ENCODE measurements at regions not wholly inside any gene's neighbourhood (a gene's known extent, or its start where the extent isn't known, plus 50 kb on each side); places are given as distances from the start of the nearest gene placed in this dataset.
"Not testable (repeated sequence)": the region's sequence is repeated elsewhere in the genome, so short reads cannot be mapped to it uniquely, and the experiment has no call there.

DNA sequence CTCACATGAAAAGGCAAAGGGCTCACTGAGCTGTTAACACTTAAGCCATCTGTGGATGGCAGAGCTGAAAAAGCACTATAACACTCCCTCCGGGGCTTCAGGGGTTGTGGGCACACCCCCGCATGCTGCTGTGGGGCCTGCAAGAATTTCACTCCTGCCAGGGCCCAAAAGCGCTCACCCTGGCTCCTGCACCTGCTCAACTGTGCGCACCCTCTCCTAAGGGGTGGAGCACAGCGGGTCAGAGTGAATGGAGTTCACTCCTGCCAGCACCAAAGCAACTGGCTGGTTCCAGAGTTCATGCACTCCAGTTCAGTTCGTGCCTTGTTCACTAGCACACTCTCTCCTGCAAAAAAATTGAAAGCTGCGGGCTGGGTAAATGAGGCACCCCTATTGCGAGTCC lies 814.2 kb upstream of the SLC39A10 start:
- Histone ChIP-seq H3K36me3 (ENCODE audit: control insufficient read depth, insufficient read depth, low read length) (no peaks in the 10 kb centered on the region), H3K4me1 (ENCODE audit: control insufficient read depth, insufficient read depth, low read length) (no peaks in the 10 kb centered on the region), H3K9me3 (ENCODE audit: control insufficient read depth, insufficient read depth, low read length) (no peaks in the 10 kb centered on the region), H3K4me3 (ENCODE audit: low read length) (no peak overlapping the region), H3K27me3 (ENCODE audit: control insufficient read depth, insufficient read depth, low read length) (no peaks in the 10 kb centered on the region), H3K27ac (ENCODE audit: low read length) (no peak overlapping the region)
- WGBS (ENCODE audit: insufficient coverage, insufficient read length) = no CpG with 5 or more reads among the region's 8 CpGs
- DNase-seq (ENCODE audit: low read depth, low spot score) = no peak

DNA sequence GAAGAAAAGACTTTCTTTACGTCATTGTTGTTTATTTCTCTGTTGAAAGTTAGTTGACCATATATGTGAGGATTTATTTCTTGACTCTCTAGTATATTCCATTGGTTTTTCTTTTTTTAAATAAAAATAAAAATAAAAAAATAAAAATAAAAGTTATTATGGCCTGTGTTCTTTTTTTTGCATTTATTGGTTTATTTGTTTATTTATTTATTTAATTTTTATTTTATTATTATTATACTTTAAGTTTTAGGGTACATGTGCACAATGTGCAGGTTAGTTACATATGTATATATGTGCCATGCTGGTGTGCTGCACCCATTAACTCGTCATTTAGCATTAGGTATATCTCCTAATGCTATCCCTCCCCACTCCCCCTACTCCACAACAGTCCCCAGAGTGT lies 822.7 kb upstream of the SLC39A10 start:
- H3K9me3 ChIP-seq (ENCODE audit: control insufficient read depth, insufficient read depth, low read length); H3K27me3 ChIP-seq (ENCODE audit: control insufficient read depth, insufficient read depth, low read length); H3K27ac ChIP-seq (ENCODE audit: low read length); H3K4me1 ChIP-seq (ENCODE audit: control insufficient read depth, insufficient read depth, low read length); H3K4me3 ChIP-seq (ENCODE audit: low read length); H3K36me3 ChIP-seq (ENCODE audit: control insufficient read depth, insufficient read depth, low read length); DNase-seq (ENCODE audit: low read depth, low spot score): not testable (repeated sequence)
- no CpG with 5 or more reads among the region's 2 CpGs for WGBS (ENCODE audit: insufficient coverage, insufficient read length)

DNA sequence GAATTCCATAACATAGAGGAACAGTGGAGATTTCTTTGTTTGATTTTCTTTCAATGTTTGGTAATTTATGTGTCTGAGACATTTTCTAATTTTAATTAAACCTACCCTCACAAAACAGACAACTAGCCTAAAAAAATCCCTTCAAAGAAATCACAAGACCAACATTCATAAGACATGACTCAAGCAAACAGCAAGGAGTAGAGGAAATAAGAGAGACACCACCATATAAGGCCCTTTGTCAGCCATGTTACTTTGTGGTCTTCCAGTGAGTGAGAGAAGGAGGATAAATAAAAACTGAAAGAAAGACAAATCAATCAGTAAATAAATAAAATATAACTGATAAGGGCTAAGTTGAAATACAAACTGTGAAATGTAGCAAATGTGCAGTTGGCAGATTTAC lies 830.8 kb upstream of the SLC39A10 start:
- no peak overlapping the region for H3K4me3 ChIP-seq (ENCODE audit: low read length)
- no peaks in the 10 kb centered on the region for H3K36me3 ChIP-seq (ENCODE audit: control insufficient read depth, insufficient read depth, low read length)
- H3K4me1 ChIP-seq (ENCODE audit: control insufficient read depth, insufficient read depth, low read length) = no peaks in the 10 kb centered on the region
- no peak overlapping the region for H3K27ac ChIP-seq (ENCODE audit: low read length)
- H3K27me3 ChIP-seq (ENCODE audit: control insufficient read depth, insufficient read depth, low read length) = no peaks in the 10 kb centered on the region
- DNase-seq (ENCODE audit: low read depth, low spot score) = no peak
- H3K9me3 ChIP-seq (ENCODE audit: control insufficient read depth, insufficient read depth, low read length) = no peaks in the 10 kb centered on the region

DNA sequence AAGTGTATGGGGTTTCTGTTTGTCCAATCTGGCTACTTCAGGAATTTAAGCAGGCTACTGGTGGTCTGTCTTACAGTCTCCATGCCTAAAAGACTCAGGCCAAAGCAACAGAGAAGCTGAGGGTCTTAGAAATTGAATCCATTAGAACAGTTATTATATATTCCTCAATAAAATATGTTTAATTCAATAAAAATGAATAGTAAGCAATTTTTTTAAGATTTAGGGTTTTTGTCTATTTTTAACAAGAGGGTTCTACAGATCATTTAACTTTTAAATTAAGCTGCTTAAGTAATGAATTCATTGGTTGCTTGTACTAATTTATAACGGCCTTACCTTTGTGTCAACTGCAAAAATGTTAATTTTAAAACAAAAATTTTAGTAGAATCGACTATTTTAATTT lies 832.6 kb upstream of the SLC39A10 start:
- DNase-seq (ENCODE audit: low read depth, low spot score) = no peak
- H3K36me3 ChIP-seq (ENCODE audit: control insufficient read depth, insufficient read depth, low read length) = no peaks in the 10 kb centered on the region
- H3K27ac ChIP-seq (ENCODE audit: low read length) = no peak overlapping the region
- H3K27me3 ChIP-seq (ENCODE audit: control insufficient read depth, insufficient read depth, low read length) = no peaks in the 10 kb centered on the region
- H3K4me1 ChIP-seq (ENCODE audit: control insufficient read depth, insufficient read depth, low read length) = no peaks in the 10 kb centered on the region
- no peak overlapping the region for H3K4me3 ChIP-seq (ENCODE audit: low read length)
- H3K9me3 ChIP-seq (ENCODE audit: control insufficient read depth, insufficient read depth, low read length) = no peaks in the 10 kb centered on the region
- WGBS (ENCODE audit: insufficient coverage, insufficient read length) = no CpG with 5 or more reads among the region's 2 CpGs

DNA sequence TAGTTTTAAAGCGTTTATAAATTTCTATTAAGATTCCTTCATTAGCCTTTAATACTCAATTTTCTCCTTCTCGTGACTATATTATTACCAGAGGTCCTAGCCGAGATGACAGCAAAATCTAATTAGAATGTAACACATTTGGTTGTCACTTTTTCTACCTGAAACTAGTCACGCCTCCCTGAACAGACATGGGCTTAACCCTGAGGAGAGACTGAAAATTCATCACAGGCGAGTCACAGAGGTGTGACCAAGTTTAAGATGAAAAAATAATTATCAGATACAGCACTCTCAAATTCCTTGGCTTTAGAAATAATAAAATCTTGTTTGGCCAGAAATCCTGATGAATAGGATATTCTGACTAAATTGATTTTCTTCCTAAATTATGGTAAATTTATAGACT lies 834.4 kb upstream of the SLC39A10 start:
- Histone ChIP-seq H3K27me3 (ENCODE audit: control insufficient read depth, insufficient read depth, low read length) (no peaks in the 10 kb centered on the region), H3K4me3 (ENCODE audit: low read length) (no peak overlapping the region), H3K9me3 (ENCODE audit: control insufficient read depth, insufficient read depth, low read length) (no peaks in the 10 kb centered on the region), H3K36me3 (ENCODE audit: control insufficient read depth, insufficient read depth, low read length) (no peaks in the 10 kb centered on the region), H3K27ac (ENCODE audit: low read length) (no peak overlapping the region), H3K4me1 (ENCODE audit: control insufficient read depth, insufficient read depth, low read length) (no peaks in the 10 kb centered on the region)
- no CpG with 5 or more reads among the region's 5 CpGs for WGBS (ENCODE audit: insufficient coverage, insufficient read length)
- DNase-seq (ENCODE audit: low read depth, low spot score) = no peak

DNA sequence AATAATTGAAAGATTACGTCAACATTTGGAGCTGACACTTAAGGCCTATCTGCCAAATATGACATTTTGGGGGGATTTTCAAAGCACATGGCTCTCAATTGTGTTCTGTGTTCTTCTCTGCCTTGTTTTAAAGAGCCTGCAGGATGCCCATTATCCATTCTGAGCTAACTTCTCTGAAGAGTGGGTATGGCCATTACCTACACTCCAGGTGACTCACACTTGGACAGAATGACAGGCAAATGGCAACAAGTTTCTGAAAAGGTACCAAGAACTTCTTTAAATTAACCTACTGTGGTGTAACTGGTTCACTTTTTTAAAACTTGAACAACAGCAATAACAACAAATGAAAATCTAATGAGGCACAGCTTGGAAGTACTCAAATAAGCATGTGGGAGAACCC lies 834.9 kb upstream of the SLC39A10 start:
- no peaks in the 10 kb centered on the region for H3K27me3 ChIP-seq (ENCODE audit: control insufficient read depth, insufficient read depth, low read length)
- WGBS (ENCODE audit: insufficient coverage, insufficient read length) = no CpG with 5 or more reads among the region's 1 CpG
- no peak overlapping the region for H3K27ac ChIP-seq (ENCODE audit: low read length)
- H3K9me3 ChIP-seq (ENCODE audit: control insufficient read depth, insufficient read depth, low read length) = no peaks in the 10 kb centered on the region
- H3K36me3 ChIP-seq (ENCODE audit: control insufficient read depth, insufficient read depth, low read length) = no peaks in the 10 kb centered on the region
- no peaks in the 10 kb centered on the region for H3K4me1 ChIP-seq (ENCODE audit: control insufficient read depth, insufficient read depth, low read length)
- H3K4me3 ChIP-seq (ENCODE audit: low read length) = no peak overlapping the region
- no peak for DNase-seq (ENCODE audit: low read depth, low spot score)

DNA sequence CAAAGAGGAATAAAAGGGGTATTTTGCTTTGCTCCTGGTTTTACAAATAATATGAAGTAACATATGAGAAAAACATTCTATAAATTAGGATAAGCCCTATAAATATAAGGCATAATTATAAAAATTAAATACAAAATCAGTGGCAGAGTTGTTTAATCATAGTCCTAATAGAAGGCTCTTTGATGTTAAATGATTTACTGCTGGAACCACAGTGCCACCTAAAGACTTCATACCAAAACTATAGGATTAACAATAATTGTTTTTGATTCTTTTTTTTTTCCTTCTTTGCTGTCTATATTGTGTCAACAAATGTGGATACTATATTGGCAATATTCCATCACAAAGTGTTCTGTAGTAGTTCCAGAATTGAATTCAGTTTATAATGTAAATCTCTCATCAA lies 837.7 kb upstream of the SLC39A10 start:
- no peaks in the 10 kb centered on the region for H3K4me1 ChIP-seq (ENCODE audit: control insufficient read depth, insufficient read depth, low read length)
- no peaks in the 10 kb centered on the region for H3K36me3 ChIP-seq (ENCODE audit: control insufficient read depth, insufficient read depth, low read length)
- H3K27ac ChIP-seq (ENCODE audit: low read length) = no peak overlapping the region
- H3K9me3 ChIP-seq (ENCODE audit: control insufficient read depth, insufficient read depth, low read length) = no peaks in the 10 kb centered on the region
- no peak for DNase-seq (ENCODE audit: low read depth, low spot score)
- H3K4me3 ChIP-seq (ENCODE audit: low read length) = no peak overlapping the region
- no peaks in the 10 kb centered on the region for H3K27me3 ChIP-seq (ENCODE audit: control insufficient read depth, insufficient read depth, low read length)

DNA sequence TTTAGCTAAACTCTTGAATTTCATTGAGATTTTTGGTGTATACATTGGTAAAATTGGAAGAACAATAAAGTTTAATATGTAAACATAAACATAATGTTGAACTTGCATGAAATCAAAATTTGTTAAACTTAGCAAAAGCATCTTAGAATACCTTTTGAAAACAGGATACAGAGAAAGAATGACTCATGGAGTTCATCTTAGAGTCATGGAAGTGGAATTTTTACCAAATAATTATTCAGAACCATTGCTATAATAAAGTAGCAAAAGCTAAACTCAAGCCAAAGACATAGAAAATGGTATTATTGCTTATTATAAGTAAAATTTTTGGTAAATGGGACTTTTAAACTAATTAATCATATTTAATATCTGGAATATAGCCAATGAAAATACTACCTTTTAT lies 841.6 kb upstream of the SLC39A10 start:
- Histone ChIP-seq H3K4me3 (ENCODE audit: low read length) (no peak overlapping the region), H3K27me3 (ENCODE audit: control insufficient read depth, insufficient read depth, low read length) (no peaks in the 10 kb centered on the region), H3K36me3 (ENCODE audit: control insufficient read depth, insufficient read depth, low read length) (no peaks in the 10 kb centered on the region), H3K9me3 (ENCODE audit: control insufficient read depth, insufficient read depth, low read length) (no peaks in the 10 kb centered on the region), H3K4me1 (ENCODE audit: control insufficient read depth, insufficient read depth, low read length) (no peaks in the 10 kb centered on the region), H3K27ac (ENCODE audit: low read length) (no peak overlapping the region)
- no peak for DNase-seq (ENCODE audit: low read depth, low spot score)

DNA sequence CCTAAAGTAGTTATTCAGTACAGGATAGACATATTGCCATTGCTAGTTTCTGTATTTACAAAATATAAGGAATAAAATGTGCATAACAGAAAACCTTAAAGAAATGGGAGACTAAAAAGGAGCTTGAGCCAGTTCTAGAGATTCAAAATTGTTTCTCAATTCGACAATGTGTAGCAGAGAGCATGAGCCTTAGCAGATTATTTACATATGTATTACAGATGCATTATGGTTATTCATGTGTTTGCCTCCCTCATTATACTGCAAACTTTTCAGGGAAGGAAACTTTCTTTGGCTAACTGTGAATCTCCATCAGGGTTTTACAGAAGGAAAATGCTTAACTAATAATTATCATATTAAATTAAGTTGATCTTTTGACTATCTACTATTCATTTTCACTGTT lies 854.4 kb upstream of the SLC39A10 start:
- H3K9me3 ChIP-seq (ENCODE audit: control insufficient read depth, insufficient read depth, low read length) = no peaks in the 10 kb centered on the region
- DNase-seq (ENCODE audit: low read depth, low spot score) = no peak
- no CpG with 5 or more reads among the region's 1 CpG for WGBS (ENCODE audit: insufficient coverage, insufficient read length)
- no peaks in the 10 kb centered on the region for H3K4me1 ChIP-seq (ENCODE audit: control insufficient read depth, insufficient read depth, low read length)
- H3K4me3 ChIP-seq (ENCODE audit: low read length) = no peak overlapping the region
- no peaks in the 10 kb centered on the region for H3K36me3 ChIP-seq (ENCODE audit: control insufficient read depth, insufficient read depth, low read length)
- H3K27ac ChIP-seq (ENCODE audit: low read length) = no peak overlapping the region
- no peaks in the 10 kb centered on the region for H3K27me3 ChIP-seq (ENCODE audit: control insufficient read depth, insufficient read depth, low read length)

DNA sequence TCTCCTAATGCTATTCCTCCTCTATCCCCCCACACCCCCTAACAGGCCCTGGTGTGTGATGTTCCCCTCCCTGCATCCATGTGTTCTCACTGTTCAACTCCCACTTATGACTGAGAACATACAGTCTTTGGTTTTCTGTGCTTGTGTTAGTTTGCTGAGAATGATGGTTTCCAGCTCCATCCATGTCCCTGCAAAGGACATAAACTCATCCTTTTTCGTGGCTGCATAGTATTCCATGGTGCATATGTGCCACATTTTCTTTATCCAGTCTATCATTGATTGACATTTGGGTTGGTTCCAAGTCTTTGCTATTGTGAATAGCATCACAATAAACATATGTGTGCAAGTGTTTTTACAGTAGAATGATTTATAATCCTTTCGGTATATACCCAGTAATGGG lies 870.0 kb upstream of the SLC39A10 start:
- WGBS (ENCODE audit: insufficient coverage, insufficient read length) = no CpG with 5 or more reads among the region's 2 CpGs
- H3K4me1 ChIP-seq (ENCODE audit: control insufficient read depth, insufficient read depth, low read length); H3K27ac ChIP-seq (ENCODE audit: low read length); H3K4me3 ChIP-seq (ENCODE audit: low read length); H3K27me3 ChIP-seq (ENCODE audit: control insufficient read depth, insufficient read depth, low read length); DNase-seq (ENCODE audit: low read depth, low spot score); H3K36me3 ChIP-seq (ENCODE audit: control insufficient read depth, insufficient read depth, low read length); H3K9me3 ChIP-seq (ENCODE audit: control insufficient read depth, insufficient read depth, low read length): not testable (repeated sequence)

DNA sequence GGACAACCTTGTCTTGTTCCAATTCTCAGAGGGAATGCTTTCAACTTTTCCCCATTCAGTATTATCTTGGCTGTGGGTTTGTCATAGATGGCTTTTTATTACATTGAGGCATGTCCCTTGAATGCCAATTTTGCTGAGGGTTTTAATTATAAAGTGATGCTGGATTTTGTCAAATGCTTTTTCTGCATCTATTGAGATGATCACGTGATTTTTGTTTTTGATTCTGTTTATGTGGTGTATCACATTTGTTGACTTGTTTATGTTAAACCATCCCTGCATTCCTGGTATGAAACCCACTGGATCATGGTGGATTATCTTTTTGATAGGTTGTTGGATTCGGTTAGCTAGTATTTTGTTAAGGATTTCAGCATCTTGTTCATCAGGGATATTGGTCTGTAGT lies 885.6 kb upstream of the SLC39A10 start:
- not testable (repeated sequence) for H3K4me3 ChIP-seq (ENCODE audit: low read length); H3K27ac ChIP-seq (ENCODE audit: low read length); H3K4me1 ChIP-seq (ENCODE audit: control insufficient read depth, insufficient read depth, low read length); DNase-seq (ENCODE audit: low read depth, low spot score); H3K9me3 ChIP-seq (ENCODE audit: control insufficient read depth, insufficient read depth, low read length); H3K36me3 ChIP-seq (ENCODE audit: control insufficient read depth, insufficient read depth, low read length); H3K27me3 ChIP-seq (ENCODE audit: control insufficient read depth, insufficient read depth, low read length)
- WGBS (ENCODE audit: insufficient coverage, insufficient read length) = no CpG with 5 or more reads among the region's 2 CpGs

DNA sequence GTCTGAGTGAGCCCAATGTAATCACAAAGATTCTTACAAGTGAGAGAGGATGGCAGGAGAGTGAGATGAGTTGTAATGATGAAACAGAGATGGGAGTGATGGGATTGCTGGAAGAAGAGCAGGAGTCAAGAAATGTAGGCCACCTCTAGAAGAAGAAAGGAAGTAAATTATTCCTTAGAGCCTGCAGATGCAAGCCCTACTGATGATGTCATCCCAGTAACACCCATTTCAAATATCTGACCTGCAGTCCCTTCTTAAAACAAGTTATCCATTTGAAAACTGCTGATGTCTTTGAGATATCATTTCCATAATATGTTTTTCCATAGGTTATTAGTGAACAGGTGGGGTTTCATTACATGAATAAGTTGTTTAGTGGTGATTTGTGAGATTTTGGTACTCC lies 888.0 kb upstream of the SLC39A10 start:
- Histone ChIP-seq H3K4me1 (ENCODE audit: control insufficient read depth, insufficient read depth, low read length) (no peaks in the 10 kb centered on the region), H3K4me3 (ENCODE audit: low read length) (no peak overlapping the region), H3K9me3 (ENCODE audit: control insufficient read depth, insufficient read depth, low read length) (no peaks in the 10 kb centered on the region), H3K27ac (ENCODE audit: low read length) (no peak overlapping the region), H3K36me3 (ENCODE audit: control insufficient read depth, insufficient read depth, low read length) (no peaks in the 10 kb centered on the region), H3K27me3 (ENCODE audit: control insufficient read depth, insufficient read depth, low read length) (no peaks in the 10 kb centered on the region)
- no peak for DNase-seq (ENCODE audit: low read depth, low spot score)

Measured in iPS DF 6.9 (cell line).